Heart right ventricle (tissue), 16 donors: ENCODE measurements at regions not wholly inside any gene's neighbourhood (a gene's known extent, or its start where the extent isn't known, plus 50 kb on each side); places are given as distances from the start of the nearest gene placed in this dataset.

Experiments
- ATAC-seq, 8 donors: fragments of 200-7000 bp; cut with Tn5 transposase; one replicate each; pipeline ENCODE4 v1.9.1; 2020; ENCODE audit warnings: mild to moderate bottlenecking in 8 of 8, moderate library complexity in 8 of 8, moderate number of reproducible peaks in 1 of 8
- DNase-seq, 2 donors: peaks; one replicate each; pipeline ENCODE4 v3.0.0-alpha.2; 2020
- H3K27ac ChIP-seq, 10 donors: fragments of 200-600 bp; sonication (generic) in 2 of 10; one replicate each; pipeline versions ENCODE4 v1.5.0 to v1.8.0; 2020 to 2022; ENCODE audit warnings: mild to moderate bottlenecking in 3 of 10
- H3K27me3 ChIP-seq, 7 donors: fragments of 200-600 bp; one replicate each; pipeline ENCODE4 v1.8.0; 2021 to 2022; ENCODE audit warnings: mild to moderate bottlenecking in 2 of 7
- H3K36me3 ChIP-seq, 9 donors: fragments of 200-600 bp; sonication (generic) in 1 of 9; one replicate each; pipeline versions ENCODE4 v1.5.0 to v1.8.0; 2020 to 2022; ENCODE audit warnings: mild to moderate bottlenecking in 2 of 9
- H3K4me1 ChIP-seq, 9 donors: fragments of 200-600 bp; sonication (generic) in 1 of 9; one replicate each; pipeline versions ENCODE4 v1.5.0 to v1.8.0; 2020 to 2022; ENCODE audit warnings: mild to moderate bottlenecking in 4 of 9
- H3K4me3 ChIP-seq, 10 donors: fragments of 200-600 bp; sonication (generic) in 2 of 10; one replicate each; pipeline versions ENCODE4 v1.5.0 to v1.8.0; 2020 to 2022; ENCODE audit warnings: mild to moderate bottlenecking in 7 of 10, moderate library complexity in 2 of 10
- H3K9me3 ChIP-seq, 11 donors: fragments of 200-600 bp in 10 of 11; sonication (generic) in 2 of 11; one replicate each; pipeline versions ENCODE4 v1.5.0 to v1.8.0; 2013 to 2022; ENCODE audit warnings: mild to moderate bottlenecking in 2 of 11, control low read depth in 1 of 11, moderate library complexity in 1 of 11
- WGBS, 2 donors: extraction: QIAGEN DNeasy Blood & Tissue Kit; methylation state at CpG; one replicate each; pipeline ENCODE4 v1.1.7; 2013; ENCODE audit warnings: inconsistent platforms in 1 of 2; 5-methylcytosine and 5-hydroxymethylcytosine counted together
- intact Hi-C, 10 donors: fragments of 100-400 bp; cut with DNase I; formaldehyde crosslinking; loops; one replicate each; pipeline versions ENCODE4 v1.11.1 to v1.14.2; 2022
- TF ChIP-seq, protein P1 (sequence below), 9 donors: fragments of 200-600 bp; sonication (generic) in 2 of 9; IDR thresholded peaks; one replicate each; pipeline versions ENCODE4 v1.5.0 to v1.8.0; 2021 to 2022; ENCODE audit warnings: antibody characterized with exemption in 9 of 9, mild to moderate bottlenecking in 5 of 9, moderate library complexity in 1 of 9
- donor health status: Arrhythmogenic right ventricular cardiomyopathy.
- donor health status: ischemic (EF 13 %, LVEDD 7.1; RV severe dilation, severe dysfunction).
- donor health status: healthy with polysubstance abuse.
- donor health status: DM: no; HTN: yes; CAD: no.
- donor health status: DM: no; HTN: no; CAD: no.
- donor health status: ischemic (EF 25% LVEDD 6.9; RV normal size, moderate dysfunction).
- donor health status: ischemic (EF 25% LVEDD 5.7; RV mildly dilated, moderate dysfunction).
- donor health status: healthy.
- donor health status: DM: yes; HTN: yes; CAD: no.
- donor health status: Ischemic cardiomyopathy.
- donor health status: ischemic (EF 35%, LVEDD 5.7; RV mildly dilated, moderate dysfunction).
- donor health status: nonischemic (EF 11% LVEDD 7.7; RV severe dilation, severe dysfunction).
- donor health status: DM: yes; HTN: yes; CAD: no.
- donor health status: PGD.
- donor health status: ischemic (EF 29% LVEDD 5.4; RV normal size, mild dysfunction).
- donor health status: nonischemic (EF 23%, LVEDD 6.1; RV moderate dilation, normal function).

DNA sequence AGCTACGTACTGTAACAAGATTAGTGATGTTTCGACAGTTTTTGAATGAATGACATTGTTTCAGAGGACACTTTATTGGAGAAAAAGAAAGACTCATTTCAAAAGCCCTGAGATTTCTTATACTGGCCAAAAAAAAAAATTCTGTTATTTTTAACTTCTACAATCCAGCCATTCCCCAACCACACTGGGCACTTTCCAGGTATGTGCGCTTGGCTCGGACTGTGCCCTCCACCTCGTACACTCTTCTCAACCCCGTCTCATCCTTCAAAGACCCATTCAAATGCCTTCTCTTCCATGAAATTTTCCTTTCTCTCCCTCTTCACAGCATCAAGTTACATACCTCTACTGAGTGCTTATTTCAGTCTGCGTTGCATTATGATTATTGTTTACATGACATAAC lies 328.5 kb upstream of the SOX2 start:
- 86% methylated on average over 7 of the region's 7 CpGs for WGBS, 2 donors
- H3K27me3 ChIP-seq: no peaks in the 10 kb centered on the region
- ATAC-seq (no peak), DNase-seq (no peak)
- H3K4me1 ChIP-seq: peaks cover 0 to 5% (median 0%) of the 10 kb centered on the region in 9 donors
- H3K36me3 ChIP-seq: no peaks in the 10 kb centered on the region
- TF ChIP-seq, protein P1, sequence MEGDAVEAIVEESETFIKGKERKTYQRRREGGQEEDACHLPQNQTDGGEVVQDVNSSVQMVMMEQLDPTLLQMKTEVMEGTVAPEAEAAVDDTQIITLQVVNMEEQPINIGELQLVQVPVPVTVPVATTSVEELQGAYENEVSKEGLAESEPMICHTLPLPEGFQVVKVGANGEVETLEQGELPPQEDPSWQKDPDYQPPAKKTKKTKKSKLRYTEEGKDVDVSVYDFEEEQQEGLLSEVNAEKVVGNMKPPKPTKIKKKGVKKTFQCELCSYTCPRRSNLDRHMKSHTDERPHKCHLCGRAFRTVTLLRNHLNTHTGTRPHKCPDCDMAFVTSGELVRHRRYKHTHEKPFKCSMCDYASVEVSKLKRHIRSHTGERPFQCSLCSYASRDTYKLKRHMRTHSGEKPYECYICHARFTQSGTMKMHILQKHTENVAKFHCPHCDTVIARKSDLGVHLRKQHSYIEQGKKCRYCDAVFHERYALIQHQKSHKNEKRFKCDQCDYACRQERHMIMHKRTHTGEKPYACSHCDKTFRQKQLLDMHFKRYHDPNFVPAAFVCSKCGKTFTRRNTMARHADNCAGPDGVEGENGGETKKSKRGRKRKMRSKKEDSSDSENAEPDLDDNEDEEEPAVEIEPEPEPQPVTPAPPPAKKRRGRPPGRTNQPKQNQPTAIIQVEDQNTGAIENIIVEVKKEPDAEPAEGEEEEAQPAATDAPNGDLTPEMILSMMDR (IDR thresholded peaks at IDR 0.05): no peak
- no peak overlapping the region for H3K27ac ChIP-seq
- H3K4me3 ChIP-seq: no peak overlapping the region
- peaks cover 0 to 5% (median 0%) of the 10 kb centered on the region in 11 donors for H3K9me3 ChIP-seq
- intact Hi-C loops: no loop called here

DNA sequence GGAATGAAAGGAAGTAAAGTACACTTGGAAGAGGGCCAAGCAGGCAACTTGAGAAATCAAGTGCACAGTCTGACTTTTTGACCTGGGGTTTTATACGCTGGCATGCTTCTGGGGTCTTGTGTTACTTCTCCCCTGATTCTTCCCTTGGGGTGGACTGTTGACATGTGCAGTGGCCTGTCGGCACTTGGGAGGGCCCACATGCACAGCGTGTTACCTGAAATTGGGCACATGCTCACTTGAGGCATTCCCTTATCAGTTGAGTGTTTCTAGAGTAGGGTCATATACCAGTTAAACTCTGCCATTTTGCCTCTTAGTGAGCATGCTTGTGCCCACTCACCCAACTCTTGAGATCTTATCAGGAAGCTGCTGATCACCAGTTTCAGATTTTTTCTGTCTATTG lies 329.1 kb upstream of the SOX2 start:
- 63% methylated on average over 3 of the region's 3 CpGs for WGBS, 2 donors
- no peaks in the 10 kb centered on the region for H3K36me3 ChIP-seq
- H3K4me3 ChIP-seq: no peak overlapping the region
- no peak overlapping the region for H3K27ac ChIP-seq
- no peaks in the 10 kb centered on the region for H3K27me3 ChIP-seq
- ATAC-seq (no peak), DNase-seq (no peak)
- peaks cover 0 to 5% (median 0%) of the 10 kb centered on the region in 9 donors for H3K4me1 ChIP-seq
- TF ChIP-seq, protein P1 (IDR thresholded peaks at IDR 0.05): no peak
- peaks cover 0 to 3% (median 0%) of the 10 kb centered on the region in 11 donors for H3K9me3 ChIP-seq
- intact Hi-C loops: no loop called here

DNA sequence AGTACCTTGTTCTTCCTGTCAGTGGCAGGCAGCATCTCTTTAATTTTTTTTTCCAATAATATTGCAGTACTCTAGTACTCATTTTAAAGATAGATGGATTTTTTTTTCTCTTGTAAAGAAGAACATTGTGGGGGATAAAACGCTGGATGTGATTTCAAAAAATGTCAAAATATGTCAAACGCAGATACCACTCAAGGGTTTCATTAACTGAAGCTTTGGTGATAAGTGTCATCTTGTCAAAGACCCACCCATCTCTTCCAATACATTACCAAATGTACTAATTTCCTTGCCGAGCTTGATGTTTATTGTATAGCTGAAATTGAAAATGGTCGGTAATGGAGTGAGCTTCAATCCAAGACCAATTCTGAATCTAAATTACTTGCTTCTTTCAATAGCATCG lies 332.4 kb upstream of the SOX2 start:
- 80 to 89% methylated on average over 5 of the region's 5 CpGs for WGBS, 2 donors
- DNase-seq: no peak

DNA sequence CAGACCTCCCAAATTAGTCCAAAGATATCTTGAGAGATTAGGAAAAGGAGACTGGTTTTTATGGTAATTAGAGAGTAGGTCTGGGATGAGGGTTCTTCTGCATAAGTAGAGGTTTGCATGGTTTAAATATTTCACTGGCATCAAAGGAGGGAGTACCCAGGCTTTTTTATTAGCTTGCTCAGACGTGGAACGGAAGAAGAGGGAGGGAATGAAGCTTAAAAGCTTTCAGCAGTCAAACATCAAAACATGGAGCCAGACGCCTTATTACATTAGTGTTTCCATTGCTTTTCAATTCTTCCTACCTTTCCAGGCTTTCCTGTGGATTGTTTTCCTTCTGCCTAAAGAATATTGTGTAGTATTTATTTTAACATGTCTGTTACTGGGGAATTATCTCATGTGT lies 342.1 kb upstream of the SOX2 start:
- ATAC-seq (no peak), DNase-seq (no peak)
- intact Hi-C loops: no loop called here
- H3K9me3 ChIP-seq: no peaks in the 10 kb centered on the region
- no peaks in the 10 kb centered on the region for H3K27me3 ChIP-seq
- TF ChIP-seq, protein P1 (IDR thresholded peaks at IDR 0.05): no peak
- H3K36me3 ChIP-seq: no peaks in the 10 kb centered on the region
- no peak overlapping the region for H3K4me3 ChIP-seq
- WGBS, 2 donors: 44 to 54% methylated on average over 3 of the region's 3 CpGs
- H3K27ac ChIP-seq: no peak overlapping the region
- no peaks in the 10 kb centered on the region for H3K4me1 ChIP-seq

More for the DNA sequence above, 332.4 kb upstream of the SOX2 start:
- Histone ChIP-seq H3K27me3 (no peaks in the 10 kb centered on the region), H3K4me1 (no peaks in the 10 kb centered on the region), H3K9me3 (no peaks in the 10 kb centered on the region), H3K4me3 (no peak overlapping the region), H3K27ac (no peak overlapping the region), H3K36me3 (no peaks in the 10 kb centered on the region)
- no peak for ATAC-seq
- intact Hi-C loops: no loop called here
- TF ChIP-seq, protein P1 (IDR thresholded peaks at IDR 0.05): no peak
